ENCODE measurements at regions not wholly inside any gene's neighbourhood (a gene's known extent, or its start where the extent isn't known, plus 50 kb on each side); places are given as distances from the start of the nearest gene placed in this dataset.
"Not testable (repeated sequence)": the region's sequence is repeated elsewhere in the genome, so short reads cannot be mapped to it uniquely, and the experiment has no call there.

- H3K4me1 Mint-ChIP-seq, result peaks cover 16% of the 10 kb centered on the region
- no peak overlapping the region for H3K4me3 Mint-ChIP-seq
- peaks cover 19% of the 10 kb centered on the region for H3K9me3 Mint-ChIP-seq
- no peaks in the 10 kb centered on the region for H3K27me3 Mint-ChIP-seq (ENCODE audit: low read depth)
- no peak overlapping the region for H3K27ac Mint-ChIP-seq
- no peak for DNase-seq (ENCODE audit: low spot score in 2 of 2, unreplicated experiment in 2 of 2)
- no peak for TF ChIP-seq CTCF (IDR thresholded peaks at IDR 0.05; ENCODE audit: unreplicated experiment)
- no peaks in the 10 kb centered on the region for H3K36me3 Mint-ChIP-seq
Observed at GRCh38 chr4:174389439-174389838, 105.7 kb downstream of the CEP44 start.

DNA sequence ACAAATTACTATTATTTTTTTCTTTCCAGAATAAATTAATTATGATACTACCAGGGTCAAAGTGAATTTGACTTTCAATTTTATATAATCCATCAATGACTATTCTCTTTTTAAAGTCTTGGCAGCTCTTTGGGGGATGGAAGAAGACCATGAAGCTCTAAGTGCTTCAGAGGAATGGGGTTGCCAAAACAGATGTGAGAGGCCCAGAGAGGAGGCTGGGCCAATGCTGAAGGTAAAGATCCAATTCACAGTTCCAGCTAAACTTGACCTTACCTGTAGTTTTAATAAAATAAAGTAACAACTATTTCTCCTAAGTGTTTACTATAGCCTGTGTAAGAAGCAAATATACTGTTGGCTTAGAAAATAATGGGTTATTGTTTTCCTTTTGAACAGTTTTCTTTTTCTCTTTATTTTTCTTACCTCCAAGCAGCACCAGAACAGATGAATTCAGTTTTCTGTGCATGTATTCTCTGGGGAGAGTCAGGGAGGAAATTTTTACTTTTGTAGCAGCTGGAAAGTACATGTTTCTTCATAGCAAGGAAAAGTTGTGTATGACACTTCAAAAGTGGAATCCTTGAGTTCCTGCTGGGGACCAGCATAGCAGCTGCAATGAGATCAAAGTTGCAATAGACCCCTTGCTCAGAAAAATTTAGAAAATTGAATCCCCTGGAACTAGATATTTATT, 104.9 kb downstream of the CEP44 start:
- Mint-ChIP-seq H3K4me3 (no peak overlapping the region), H3K27me3 (ENCODE audit: low read depth) (no peaks in the 10 kb centered on the region), H3K9me3 (peaks cover 11% of the 10 kb centered on the region), H3K27ac (no peak overlapping the region), H3K4me1 (peaks cover 21% of the 10 kb centered on the region), H3K36me3 (no peaks in the 10 kb centered on the region)
- no peak for TF ChIP-seq CTCF (IDR thresholded peaks at IDR 0.05; ENCODE audit: unreplicated experiment)
- DNase-seq (ENCODE audit: low spot score in 2 of 2, unreplicated experiment in 2 of 2), result no peak

DNA sequence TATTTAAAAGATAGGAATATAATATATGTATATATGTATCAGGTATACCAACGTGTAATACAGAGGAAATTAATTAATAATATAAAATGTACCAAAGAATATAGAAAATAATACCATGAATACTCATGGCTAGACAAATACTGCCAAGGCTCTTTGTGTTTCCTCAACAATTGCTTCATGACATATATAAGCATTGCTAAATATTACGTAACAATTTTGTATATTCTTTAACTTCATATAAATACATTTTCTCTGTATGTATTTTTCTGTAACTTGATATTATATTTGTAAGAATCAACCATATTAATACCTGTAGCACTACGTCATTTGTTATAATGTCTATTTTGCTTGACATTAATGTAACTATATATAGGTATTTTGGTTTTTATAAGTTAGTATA, 104.0 kb downstream of the CEP44 start:
- Mint-ChIP-seq H3K9me3 (peaks cover 5% of the 10 kb centered on the region), H3K4me3 (no peak overlapping the region), H3K36me3 (no peaks in the 10 kb centered on the region), H3K4me1 (peaks cover 27% of the 10 kb centered on the region), H3K27ac (no peak overlapping the region), H3K27me3 (ENCODE audit: low read depth) (no peaks in the 10 kb centered on the region)
- DNase-seq (ENCODE audit: low spot score in 2 of 2, unreplicated experiment in 2 of 2), result no peak
- TF ChIP-seq CTCF (IDR thresholded peaks at IDR 0.05; ENCODE audit: unreplicated experiment), result no peak

GRCh38 chr4:174387143-174387542, 103.4 kb downstream of the CEP44 start:
- DNase-seq (ENCODE audit: low spot score in 2 of 2, unreplicated experiment in 2 of 2), result no peak
- TF ChIP-seq CTCF (IDR thresholded peaks at IDR 0.05; ENCODE audit: unreplicated experiment), result no peak
- no peaks in the 10 kb centered on the region for H3K9me3 Mint-ChIP-seq
- peaks cover 29% of the 10 kb centered on the region for H3K4me1 Mint-ChIP-seq
- no peaks in the 10 kb centered on the region for H3K36me3 Mint-ChIP-seq
- H3K27me3 Mint-ChIP-seq (ENCODE audit: low read depth), result no peaks in the 10 kb centered on the region
- H3K27ac Mint-ChIP-seq, result peak overlapping the region; percentile 64
- H3K4me3 Mint-ChIP-seq, result no peak overlapping the region

GRCh38 chr4:174383783-174384182, 100.1 kb downstream of the CEP44 start:
- H3K27ac Mint-ChIP-seq, result peak overlapping the region; percentile 39
- TF ChIP-seq CTCF (IDR thresholded peaks at IDR 0.05; ENCODE audit: unreplicated experiment), result no peak
- H3K36me3 Mint-ChIP-seq, result no peaks in the 10 kb centered on the region
- no peaks in the 10 kb centered on the region for H3K9me3 Mint-ChIP-seq
- no peak overlapping the region for H3K4me3 Mint-ChIP-seq
- no peak for DNase-seq (ENCODE audit: low spot score in 2 of 2, unreplicated experiment in 2 of 2)
- peaks cover 38% of the 10 kb centered on the region for H3K4me1 Mint-ChIP-seq
- H3K27me3 Mint-ChIP-seq (ENCODE audit: low read depth), result no peaks in the 10 kb centered on the region

GRCh38 chr4:174382938-174383605, 99.4 kb downstream of the CEP44 start:
- Mint-ChIP-seq H3K27ac (peak overlapping the region; percentile 25), H3K4me1 (peaks cover 37% of the 10 kb centered on the region)
- not testable (repeated sequence) for H3K27me3 Mint-ChIP-seq (ENCODE audit: low read depth); H3K9me3 Mint-ChIP-seq; H3K4me3 Mint-ChIP-seq; DNase-seq (ENCODE audit: low spot score in 2 of 2, unreplicated experiment in 2 of 2); H3K36me3 Mint-ChIP-seq

All from mesothelial cell of epicardium (in vitro differentiated cells).